ENCODE measurements at regions not wholly inside any gene's neighbourhood (a gene's known extent, or its start where the extent isn't known, plus 50 kb on each side); places are given as distances from the start of the nearest gene placed in this dataset.
"Not testable (repeated sequence)": the region's sequence is repeated elsewhere in the genome, so short reads cannot be mapped to it uniquely, and the experiment has no call there.

DNA sequence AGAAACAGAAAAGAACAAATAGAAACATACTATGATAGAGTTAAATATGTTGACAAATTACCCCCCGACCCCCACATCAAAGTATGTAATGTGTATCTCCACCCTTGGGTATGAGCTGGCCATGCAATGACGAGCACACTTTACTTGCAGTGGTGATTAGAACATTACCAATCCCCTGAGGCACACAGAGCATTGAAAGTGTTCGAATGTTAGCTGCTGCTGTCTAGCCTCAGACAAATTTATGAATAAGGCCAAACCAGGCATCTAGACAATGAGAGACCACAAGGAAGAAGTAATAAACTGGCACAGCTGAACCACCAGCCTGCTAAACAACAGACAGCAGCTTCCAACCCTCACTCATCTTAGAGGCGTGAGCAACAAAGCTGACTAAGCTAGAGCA, 380.5 kb downstream of the DSEL start:
- no peak for DNase-seq (ENCODE audit: low spot score)

DNA sequence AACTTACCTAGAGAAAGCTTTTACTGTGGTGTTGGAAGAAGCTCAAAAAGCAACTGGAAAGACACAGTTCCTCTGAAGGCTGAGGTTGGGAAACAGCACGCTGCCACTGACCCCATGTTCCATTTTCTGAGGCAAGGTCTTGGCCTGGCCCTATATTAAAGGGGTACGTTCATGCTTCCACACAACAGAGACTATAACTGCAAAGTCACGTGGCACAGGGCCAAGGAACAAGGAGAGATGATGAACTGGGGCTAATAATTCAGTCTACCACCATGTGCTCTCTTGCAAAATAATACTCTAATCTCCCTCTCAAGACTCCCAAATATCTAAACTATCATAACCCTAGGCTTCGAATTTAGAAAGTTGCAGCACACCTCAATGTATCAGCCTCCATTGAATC, 381.6 kb downstream of the DSEL start:
- no peak for DNase-seq (ENCODE audit: low spot score)

DNA sequence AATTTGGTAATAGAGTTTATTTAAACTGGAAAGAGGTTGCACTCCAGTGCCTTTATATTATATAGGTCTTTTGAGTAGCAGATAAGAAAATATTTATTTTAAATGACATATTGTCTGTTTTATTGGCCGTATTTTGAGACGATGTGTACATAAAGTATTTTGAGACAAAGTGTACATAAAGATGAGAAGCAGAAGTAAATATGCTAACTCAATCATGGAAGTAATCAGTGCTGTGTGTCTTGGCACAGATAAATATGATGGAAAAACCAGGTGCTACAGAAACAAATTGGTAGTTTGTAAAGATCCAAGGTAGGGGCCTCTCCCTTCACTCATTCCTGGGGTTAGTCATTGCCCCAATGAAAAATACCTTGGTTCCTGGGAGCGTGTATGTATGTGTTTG, 382.9 kb downstream of the DSEL start:
- no peak for DNase-seq (ENCODE audit: low spot score)

DNA sequence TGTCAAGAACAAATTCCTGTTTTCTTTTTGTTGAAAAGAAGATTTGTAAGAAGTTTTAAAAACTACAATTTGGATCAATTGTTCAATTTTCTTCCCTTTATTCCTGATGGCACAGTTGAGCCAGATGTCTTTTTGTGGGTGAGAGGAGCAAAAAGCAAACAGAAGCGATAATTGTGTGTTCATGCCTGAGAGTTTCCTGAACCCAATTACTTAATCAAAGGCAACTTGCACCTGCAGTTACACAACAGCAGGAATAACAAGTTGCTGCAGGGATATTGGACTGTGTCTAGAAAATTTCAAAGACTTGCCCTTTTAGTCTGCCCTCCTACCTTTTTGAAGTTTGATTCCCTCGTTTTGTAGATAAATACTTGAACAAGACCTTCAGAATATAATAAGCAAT, 383.6 kb downstream of the DSEL start:
- no peak for DNase-seq (ENCODE audit: low spot score)

DNA sequence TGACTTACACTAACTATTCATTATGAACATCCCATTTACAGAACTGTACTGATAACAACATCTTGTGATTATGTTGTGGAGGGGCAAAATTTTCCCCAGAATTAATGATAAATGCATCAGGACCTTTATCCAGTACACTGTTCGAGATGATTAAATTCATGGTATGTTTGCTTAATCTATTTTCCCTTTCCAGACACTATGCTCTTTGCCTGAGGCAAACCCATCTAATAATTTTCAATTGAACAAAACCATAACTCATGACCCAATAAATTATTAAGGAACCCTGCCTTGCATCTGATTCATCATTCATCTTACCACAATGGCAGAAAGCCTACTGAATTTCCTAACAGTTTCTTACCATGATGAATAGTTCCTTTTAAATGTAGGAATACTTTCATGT, 385.0 kb downstream of the DSEL start:
- no peak for DNase-seq (ENCODE audit: low spot score)

DNA sequence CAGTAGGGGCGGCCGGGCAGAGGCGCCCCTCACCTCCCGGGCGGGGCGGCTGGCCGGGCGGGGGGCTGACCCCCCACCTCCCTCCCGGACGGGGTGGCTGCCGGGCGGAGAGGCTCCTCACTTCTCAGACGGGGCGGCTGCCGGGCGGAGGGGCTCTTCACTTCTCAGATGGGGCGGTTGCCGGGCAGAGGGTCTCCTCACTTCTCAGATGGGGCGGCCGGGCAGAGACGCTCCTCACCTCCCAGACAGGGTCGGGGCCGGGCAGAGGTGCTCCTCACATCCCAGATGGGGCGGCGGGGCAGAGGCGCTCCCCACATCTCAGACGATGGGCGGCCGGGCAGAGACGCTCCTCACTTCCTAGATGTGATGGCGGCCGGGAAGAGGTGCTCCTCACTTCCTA, 389.8 kb downstream of the DSEL start:
- DNase-seq (ENCODE audit: low spot score), result not testable (repeated sequence)

DNA sequence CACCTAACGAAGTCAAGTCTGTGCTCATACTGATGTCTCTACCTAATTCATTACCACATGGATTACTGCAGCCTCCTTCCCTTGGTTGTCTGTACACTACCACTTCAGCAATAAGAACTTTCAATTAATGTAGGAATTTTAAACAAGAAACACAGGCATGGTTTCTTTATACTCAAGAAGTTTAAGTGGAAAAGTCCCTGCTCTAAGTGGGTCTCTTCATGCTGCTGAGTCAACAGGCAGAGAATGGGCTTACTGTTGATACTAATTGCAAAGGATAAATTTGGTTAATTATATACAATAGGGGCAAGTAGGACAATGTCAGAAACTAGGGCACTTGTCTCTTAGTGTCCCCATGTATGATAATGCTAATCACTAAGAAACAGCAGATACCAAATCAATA, 392.6 kb downstream of the DSEL start:
- no peak for DNase-seq (ENCODE audit: low spot score)

DNA sequence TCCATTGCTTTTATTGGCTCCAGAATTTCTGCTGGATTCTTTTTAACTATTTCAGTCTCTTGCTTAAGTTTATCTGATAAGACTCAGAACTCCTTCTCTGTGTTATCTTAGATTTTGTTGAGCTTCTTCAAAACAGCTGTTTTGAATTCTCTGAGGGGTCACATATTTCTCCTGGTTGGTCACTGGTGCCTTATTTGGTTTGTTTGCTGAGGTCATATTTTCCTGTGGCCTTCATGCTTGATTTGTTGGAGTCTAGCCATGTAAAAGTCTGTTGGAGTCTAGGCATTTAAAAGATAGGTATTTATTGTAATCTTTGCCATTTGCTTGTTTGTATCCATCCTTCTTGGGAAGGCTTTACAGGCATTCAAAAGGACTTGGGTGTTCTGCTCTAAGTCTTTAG, 398.7 kb downstream of the DSEL start:
- DNase-seq (ENCODE audit: low spot score), result no peak

DNA sequence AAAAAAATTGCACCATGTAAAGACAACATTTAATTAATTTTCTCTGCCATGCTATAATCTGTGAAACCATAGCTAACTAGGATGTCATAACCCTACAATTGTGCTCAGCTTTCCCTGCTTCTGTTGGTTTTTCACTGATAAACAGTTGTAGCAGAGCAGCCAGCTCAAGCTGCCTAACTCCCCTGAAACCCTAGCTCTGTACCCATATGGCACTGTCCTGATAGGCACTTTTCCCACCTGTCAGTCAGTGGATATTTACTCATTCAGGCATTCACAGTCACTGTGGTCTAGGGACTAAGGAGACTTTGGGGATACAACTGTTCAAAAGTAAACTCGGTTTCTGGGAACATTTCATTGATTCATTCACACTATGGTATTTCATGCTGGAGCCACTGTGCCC, 407.0 kb downstream of the DSEL start:
- no peak for DNase-seq (ENCODE audit: low spot score)

DNA sequence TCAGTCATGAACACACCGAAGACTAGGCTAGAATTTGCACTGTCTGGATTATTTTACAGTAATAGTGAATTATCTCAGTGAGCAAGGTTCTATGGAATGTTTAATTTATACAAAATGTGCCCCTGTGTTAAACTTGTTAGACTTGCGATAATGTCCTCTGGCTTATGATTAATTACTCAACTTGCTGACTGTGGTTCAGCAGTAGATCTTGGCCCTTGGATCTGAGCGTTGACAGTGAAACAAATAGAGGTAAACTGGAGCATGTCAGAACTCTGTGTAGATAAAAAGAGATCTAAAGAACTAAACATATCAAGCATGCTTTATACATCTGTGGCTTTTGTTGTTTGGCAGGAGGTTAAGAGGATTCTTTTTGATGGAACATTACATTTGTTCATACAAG, 407.6 kb downstream of the DSEL start:
- no peak for DNase-seq (ENCODE audit: low spot score)

DNA sequence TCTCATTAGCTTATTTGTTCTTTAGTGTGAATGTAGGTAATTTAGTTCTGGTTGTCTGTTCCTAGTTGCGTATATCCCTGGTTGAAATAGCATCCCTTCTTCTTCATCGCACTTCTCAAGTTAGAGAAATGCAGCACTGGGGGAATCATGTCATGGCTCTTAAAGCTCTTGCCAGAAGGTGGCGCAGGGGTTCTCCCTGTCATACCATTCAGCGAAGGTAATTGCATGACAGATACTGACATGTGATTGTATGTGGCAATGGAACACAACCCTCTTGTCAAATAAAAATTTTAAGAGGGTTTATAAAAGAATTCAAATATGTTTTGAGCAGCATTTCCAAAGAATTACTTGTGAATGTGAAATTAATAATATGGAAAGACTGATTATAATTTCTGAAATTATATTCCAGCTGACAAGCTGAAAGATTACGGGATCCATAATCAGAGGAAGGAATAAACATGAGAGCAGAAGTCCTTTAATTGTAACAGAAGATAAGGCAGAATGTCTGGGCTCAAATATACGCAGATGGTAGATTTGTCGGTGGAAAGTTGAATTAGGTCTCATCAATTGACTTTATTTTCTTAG, 411.7 kb downstream of the DSEL start:
- DNase-seq (ENCODE audit: low spot score), result peak; percentile 67

DNA sequence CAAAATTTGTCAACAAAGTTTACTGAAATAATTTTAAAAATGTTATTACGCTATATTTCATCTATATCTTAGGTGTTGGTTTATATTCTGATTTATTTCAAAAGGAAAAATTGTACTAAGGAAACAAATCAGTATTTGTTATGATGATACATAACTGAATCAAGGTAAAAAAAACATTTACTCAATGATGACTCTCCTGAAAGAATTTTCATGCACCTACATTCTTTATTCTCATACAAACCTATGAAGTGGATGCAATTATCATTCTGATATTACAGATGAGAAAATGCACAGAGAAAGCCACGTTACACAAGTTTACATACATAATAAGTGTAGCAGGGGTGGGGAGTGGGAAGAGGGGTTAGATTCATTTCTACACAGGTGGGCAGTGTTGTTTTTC, 422.4 kb downstream of the DSEL start:
- no peak for DNase-seq (ENCODE audit: low spot score)

DNA sequence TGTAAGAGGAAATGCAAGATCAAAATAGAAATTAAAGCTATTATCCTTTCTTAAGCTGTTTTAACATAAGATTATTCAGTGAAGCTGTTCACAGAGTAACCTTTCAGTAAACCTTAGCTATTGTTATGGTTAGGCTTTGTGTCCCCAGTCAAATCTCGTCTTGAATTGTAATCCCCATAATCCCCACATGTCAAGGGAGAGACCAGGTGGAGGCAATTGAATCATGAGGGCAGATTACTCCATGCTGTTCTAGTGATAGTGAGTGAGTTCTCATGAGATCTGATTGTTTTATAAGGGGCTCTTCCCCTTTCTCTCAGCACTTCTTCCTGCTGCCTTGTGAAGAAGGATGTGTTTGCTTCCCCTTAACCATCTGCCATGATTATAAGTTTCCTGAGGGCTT, 424.4 kb downstream of the DSEL start:
- DNase-seq (ENCODE audit: low spot score), result no peak

DNA sequence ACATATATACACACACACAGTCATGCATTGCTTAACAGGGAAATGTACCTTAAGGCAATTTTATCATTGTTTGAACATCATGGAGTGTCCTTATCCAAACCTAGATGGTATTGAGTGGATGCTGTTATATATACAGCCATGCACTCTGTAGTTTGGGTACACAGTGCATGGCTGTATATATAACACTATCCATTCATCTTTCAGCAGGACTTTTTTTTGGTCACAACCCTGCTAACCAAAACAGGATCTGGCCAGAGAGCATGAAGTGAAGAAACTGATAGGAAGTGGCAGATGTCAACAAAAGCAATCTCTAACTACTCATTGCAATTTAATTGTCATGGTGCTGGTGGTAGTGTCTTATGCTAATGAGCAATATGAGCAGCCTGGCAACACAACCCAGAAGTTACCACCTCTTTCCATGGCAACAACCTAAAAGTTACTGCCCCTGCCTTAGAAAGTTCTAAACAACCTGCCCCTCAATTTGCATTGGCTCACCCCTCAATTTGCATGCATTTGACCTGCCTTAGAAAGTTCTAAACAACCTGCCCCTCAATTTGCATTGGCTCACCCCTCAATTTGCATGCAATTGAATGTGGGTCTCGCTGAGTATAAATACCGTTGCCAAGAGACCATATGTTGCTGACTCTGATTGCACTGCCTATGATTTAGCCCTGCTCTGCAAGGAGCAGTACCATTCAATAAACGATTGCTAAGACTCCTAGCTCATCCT, 434.9 kb downstream of the DSEL start:
- DNase-seq (ENCODE audit: low spot score), result no peak

DNA sequence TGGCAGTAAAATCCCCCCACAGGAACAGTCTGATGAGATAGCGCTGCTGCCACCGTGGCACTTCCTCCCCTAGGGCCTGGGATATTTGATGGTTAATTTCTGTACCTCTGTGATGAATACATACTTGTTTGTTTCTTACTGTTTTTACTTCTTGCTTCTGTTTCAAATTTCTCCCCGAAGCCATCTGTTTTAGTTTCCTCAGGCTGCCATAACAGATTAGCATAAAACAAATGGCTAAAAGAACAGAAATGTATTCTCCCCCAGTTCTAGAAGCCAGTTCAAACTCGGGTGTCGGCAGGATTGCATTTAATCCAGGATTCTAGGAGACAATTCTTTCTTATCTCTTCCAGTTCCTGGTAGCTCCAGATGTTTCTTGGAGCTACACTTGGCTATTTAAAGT, 435.9 kb downstream of the DSEL start:
- DNase-seq (ENCODE audit: low spot score), result no peak

DNA sequence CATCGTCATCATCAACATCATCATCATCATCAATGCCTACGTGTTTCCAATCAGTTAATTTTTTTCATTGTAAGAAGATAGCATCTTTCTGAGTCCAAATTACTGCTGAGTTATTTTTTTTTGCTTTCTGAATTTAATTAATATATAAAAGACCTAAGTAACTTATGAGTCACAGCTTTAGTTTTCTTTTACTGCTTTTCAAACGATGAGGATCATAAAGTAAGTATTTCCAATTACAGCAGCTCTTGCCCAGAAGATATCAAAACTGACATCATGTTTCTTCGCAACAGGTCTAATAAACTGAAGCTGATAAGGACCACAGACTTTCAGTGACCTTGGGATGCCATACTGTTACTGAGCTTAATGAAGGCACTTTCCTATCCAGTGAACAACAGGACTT, 442.2 kb downstream of the DSEL start:
- no peak for DNase-seq (ENCODE audit: low spot score)

DNA sequence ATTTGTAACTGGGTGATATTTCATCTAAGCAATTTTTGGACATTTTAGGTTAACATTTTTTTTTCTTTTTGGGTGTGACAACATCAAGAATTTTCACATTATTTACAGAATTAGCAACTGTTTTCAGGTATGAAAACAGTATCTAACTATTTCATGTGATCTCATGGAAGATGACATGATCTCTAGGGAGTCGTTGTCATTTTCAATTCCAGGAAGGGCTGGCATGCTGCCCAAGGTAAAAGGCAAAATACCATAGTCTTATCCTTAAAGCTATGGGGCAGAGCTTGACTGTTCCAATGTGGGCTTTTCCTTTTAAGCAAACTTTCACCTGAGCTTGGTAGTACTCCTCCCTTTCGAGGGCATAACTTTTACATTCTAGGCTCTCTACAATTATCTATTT, 443.7 kb downstream of the DSEL start:
- DNase-seq (ENCODE audit: low spot score), result no peak

DNA sequence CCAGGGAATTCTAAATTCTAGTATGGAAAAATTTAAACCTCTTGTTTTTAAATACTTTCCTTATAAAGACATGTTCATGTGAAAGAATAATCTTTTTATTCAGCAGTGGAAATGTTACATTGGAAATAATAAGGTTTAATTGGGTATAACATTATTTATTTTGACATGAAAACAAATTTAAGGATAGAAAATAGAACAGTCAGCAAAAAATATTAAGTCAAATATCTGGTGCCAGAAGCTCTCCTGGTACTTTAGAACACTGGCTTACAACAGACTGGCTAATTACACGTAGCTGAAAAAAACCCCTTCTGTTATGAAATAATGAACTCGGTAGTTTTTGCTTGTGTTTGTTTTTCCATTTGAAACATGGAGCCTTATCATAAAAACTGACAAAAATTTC, 447.9 kb downstream of the DSEL start:
- no peak for DNase-seq (ENCODE audit: low spot score)

DNA sequence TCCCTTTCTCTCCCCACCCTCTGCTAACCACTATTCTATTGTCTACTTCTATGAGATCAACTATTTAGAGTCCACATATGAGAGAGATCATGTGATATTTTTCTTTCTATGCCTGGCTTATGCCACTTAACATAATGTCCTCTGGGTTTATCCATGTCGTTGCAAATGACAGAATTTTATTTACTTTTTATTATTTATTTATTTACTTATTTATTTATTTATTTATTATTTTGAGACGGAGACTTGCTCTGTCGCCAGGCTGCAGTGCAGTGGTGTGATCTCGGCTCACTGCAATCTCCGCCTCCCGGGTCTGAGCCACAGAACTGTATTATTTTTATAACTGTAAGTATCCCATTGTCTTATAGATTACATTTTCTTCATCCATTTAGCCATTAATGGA, 443.4 kb upstream of the CDH19 start:
- DNase-seq (ENCODE audit: low spot score), result no peak

DNA sequence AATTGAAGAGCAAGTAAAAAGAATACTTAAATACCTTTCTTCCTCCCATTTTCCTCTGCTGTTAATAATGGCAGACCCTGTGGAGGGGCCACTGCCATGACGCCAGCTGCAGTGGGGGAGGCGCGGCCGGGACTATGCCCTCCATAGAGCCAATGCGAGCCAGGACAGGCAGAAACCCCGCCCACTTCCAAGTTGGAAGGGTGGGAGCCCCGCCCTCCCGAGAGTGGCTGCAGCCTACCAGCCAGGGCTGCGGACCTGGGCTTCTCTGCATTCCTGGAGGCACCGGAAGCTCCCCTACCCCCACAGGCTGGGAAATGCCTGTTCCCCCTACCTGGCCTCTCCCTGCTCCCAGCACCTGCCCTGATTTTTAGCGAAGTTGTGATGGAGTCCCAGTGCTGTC, 439.4 kb upstream of the CDH19 start:
- DNase-seq (ENCODE audit: low spot score), result no peak

DNA sequence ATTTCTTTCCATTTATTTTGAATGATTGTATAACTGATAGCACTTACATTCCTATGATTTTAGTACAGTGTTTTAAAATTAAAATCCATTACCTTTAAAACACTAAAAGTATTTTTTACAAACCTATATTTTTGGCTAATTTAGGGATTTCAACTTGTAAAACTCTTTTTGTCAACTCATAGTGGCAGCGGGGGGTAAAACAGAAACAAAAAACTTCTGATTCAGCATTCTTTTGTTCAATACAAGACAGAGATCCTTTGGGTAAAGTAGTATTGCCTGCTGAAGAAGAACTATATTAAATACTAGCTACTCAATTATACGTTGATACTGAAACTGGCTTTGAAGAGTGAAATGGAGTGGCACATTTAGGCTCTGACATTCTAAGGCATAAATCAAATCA, 437.4 kb upstream of the CDH19 start:
- DNase-seq (ENCODE audit: low spot score), result no peak

DNA sequence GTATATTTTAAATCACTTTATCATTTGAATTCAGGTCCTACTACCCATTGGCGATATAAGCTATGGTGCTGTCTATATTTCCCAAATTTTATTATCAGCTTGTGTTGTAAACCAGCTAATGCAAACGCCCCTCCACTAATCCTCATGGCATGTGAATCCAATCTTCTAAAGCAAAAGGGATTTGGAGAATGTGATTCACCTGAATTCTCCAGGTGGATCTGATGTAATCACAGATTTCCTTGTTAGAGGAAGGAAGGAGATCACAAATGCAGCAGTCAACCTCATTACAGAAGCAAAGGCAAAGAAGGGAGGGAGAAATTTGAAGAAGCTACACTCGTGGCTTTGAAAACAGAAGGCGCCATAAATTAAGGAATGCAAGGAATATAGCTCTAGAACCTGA, 431.1 kb upstream of the CDH19 start:
- DNase-seq (ENCODE audit: low spot score), result no peak

DNA sequence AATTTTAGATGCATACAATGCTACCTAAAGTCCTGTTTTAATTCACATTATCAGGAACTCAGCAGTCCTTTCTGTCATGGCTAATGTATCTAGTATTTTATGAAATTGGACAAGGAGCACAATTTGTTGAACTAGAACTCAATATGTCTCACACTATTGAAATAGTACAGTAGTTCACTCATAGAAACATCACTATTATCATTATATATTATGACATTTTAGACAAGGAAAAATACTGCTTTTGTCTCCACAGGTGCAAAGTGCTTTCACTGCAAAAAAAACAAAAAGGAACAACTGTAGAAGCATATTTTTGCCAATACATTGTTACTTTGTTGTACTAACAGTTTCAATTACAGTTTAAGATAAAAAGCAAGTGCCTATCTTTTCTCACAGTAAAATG, 419.2 kb upstream of the CDH19 start:
- DNase-seq (ENCODE audit: low spot score), result no peak

DNA sequence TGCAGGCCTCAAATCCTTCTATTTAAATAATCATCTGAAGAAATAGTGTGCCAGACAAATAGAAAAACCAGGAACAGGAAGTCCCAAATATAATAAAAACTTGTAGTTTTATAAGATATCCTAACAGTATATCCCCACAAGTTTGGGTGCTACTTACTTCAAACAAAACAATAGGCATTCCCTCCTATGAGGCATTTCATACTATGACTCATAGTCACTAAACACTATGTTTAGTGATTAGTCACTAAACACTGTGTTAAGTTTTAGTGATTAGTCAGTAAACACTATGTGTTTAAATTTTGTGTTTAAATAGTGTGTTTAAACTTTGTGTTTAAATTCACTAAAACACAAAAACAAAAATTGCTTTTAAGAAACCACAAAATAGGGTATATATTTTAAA, 407.0 kb upstream of the CDH19 start:
- no peak for DNase-seq (ENCODE audit: low spot score)
